ENCODE measurements at regions not wholly inside any gene's neighbourhood (a gene's known extent, or its start where the extent isn't known, plus 50 kb on each side); places are given as distances from the start of the nearest gene placed in this dataset.
"Not testable (repeated sequence)": the region's sequence is repeated elsewhere in the genome, so short reads cannot be mapped to it uniquely, and the experiment has no call there.

- intact Hi-C loops (cut with DNase I; ENCODE audit: low total_unique reads) = no loop called here
- no peak for TF ChIP-seq CTCF (IDR thresholded peaks at IDR 0.05)
- no peak for TF ChIP-seq POLR2A (IDR thresholded peaks at IDR 0.05)
- WGBS, 2 donors = 31 to 36% methylated on average over 3 of the region's 3 CpGs
- DNase-seq (ENCODE audit: low spot score in 2 of 2) = no peak
- no peak overlapping the region for H3K4me3 ChIP-seq (ENCODE audit: low read depth, poor library complexity, severe bottlenecking)
Measured at GRCh38 chr12:107853479-107853878, 79.0 kb downstream of the ASCL4 start.

GRCh38 chr12:107855471-107855870, 81.0 kb downstream of the ASCL4 start:
- H3K4me3 ChIP-seq (ENCODE audit: low read depth, poor library complexity, severe bottlenecking) = no peak overlapping the region
- WGBS, 2 donors = 86% methylated on average over 2 of the region's 2 CpGs
- intact Hi-C loops (cut with DNase I; ENCODE audit: low total_unique reads) = no loop called here
- DNase-seq (ENCODE audit: low spot score in 2 of 2) = no peak
- no peak for TF ChIP-seq CTCF (IDR thresholded peaks at IDR 0.05)
- TF ChIP-seq POLR2A (IDR thresholded peaks at IDR 0.05) = no peak

GRCh38 chr12:107856096-107856495, 81.6 kb downstream of the ASCL4 start:
- no peak overlapping the region for H3K4me3 ChIP-seq (ENCODE audit: low read depth, poor library complexity, severe bottlenecking)
- intact Hi-C loops (cut with DNase I; ENCODE audit: low total_unique reads) = no loop called here
- no peak for DNase-seq (ENCODE audit: low spot score in 2 of 2)
- TF ChIP-seq POLR2A (IDR thresholded peaks at IDR 0.05) (no peak), CTCF (IDR thresholded peaks at IDR 0.05) (no peak)
- 65 to 82% methylated on average over 2 of the region's 2 CpGs for WGBS, 2 donors

GRCh38 chr12:107857191-107857590, 82.7 kb downstream of the ASCL4 start:
- H3K4me3 ChIP-seq (ENCODE audit: low read depth, poor library complexity, severe bottlenecking) = no peak overlapping the region
- WGBS, 2 donors = 68 to 75% methylated on average over 4 of the region's 4 CpGs
- TF ChIP-seq POLR2A (IDR thresholded peaks at IDR 0.05) (no peak), CTCF (IDR thresholded peaks at IDR 0.05) (no peak)
- intact Hi-C loops (cut with DNase I; ENCODE audit: low total_unique reads) = no loop called here
- no peak for DNase-seq (ENCODE audit: low spot score in 2 of 2)

- H3K4me3 ChIP-seq (ENCODE audit: low read depth, poor library complexity, severe bottlenecking) = no peak overlapping the region
- TF ChIP-seq POLR2A (IDR thresholded peaks at IDR 0.05) (no peak), CTCF (IDR thresholded peaks at IDR 0.05) (no peak)
- DNase-seq (ENCODE audit: low spot score in 2 of 2) = no peak
- intact Hi-C loops (cut with DNase I; ENCODE audit: low total_unique reads) = no loop called here
- WGBS, 2 donors = 67 to 74% methylated on average over 2 of the region's 2 CpGs
Measured at GRCh38 chr12:107859367-107859766, 84.9 kb downstream of the ASCL4 start.

GRCh38 chr12:107864235-107864634, 89.7 kb downstream of the ASCL4 start:
- intact Hi-C loops (cut with DNase I; ENCODE audit: low total_unique reads) = no loop called here
- DNase-seq (ENCODE audit: low spot score in 2 of 2) = no peak
- no peak overlapping the region for H3K4me3 ChIP-seq (ENCODE audit: low read depth, poor library complexity, severe bottlenecking)
- no peak for TF ChIP-seq CTCF (IDR thresholded peaks at IDR 0.05)
- no peak for TF ChIP-seq POLR2A (IDR thresholded peaks at IDR 0.05)
- 11 to 29% methylated on average over 17 to 24 of the region's 33 CpGs for WGBS, 2 donors

- not testable (repeated sequence) for H3K4me3 ChIP-seq (ENCODE audit: low read depth, poor library complexity, severe bottlenecking)
- 52 to 58% methylated on average over 12 of the region's 12 CpGs for WGBS, 2 donors
Measured at GRCh38 chr12:107864727-107865126, 90.2 kb downstream of the ASCL4 start.

More at GRCh38 chr12:107864727-107865126, 90.2 kb downstream of the ASCL4 start:
- DNase-seq (ENCODE audit: low spot score in 2 of 2); intact Hi-C loops (cut with DNase I; ENCODE audit: low total_unique reads): not testable (repeated sequence)

Measured in lower leg skin (tissue), 4 donors.